ENCODE measurements at regions not wholly inside any gene's neighbourhood (a gene's known extent, or its start where the extent isn't known, plus 50 kb on each side); places are given as distances from the start of the nearest gene placed in this dataset.

- TF ChIP-seq CTCF (IDR thresholded peaks at IDR 0.05 in 8 of 11, conservative IDR thresholded peaks at IDR 0.05 in 3 of 11) (no peak), POLR2AphosphoS5 (IDR thresholded peaks at IDR 0.05) (no peak), POLR2A (IDR thresholded peaks at IDR 0.05) (no peak)
Observed at GRCh38 chr2:15996536-15997423, 56.4 kb downstream of the MYCN start.
